Mesenchymal stem cell (in vitro differentiated cells and primary cell): ENCODE measurements at regions not wholly inside any gene's neighbourhood (a gene's known extent, or its start where the extent isn't known, plus 50 kb on each side); places are given as distances from the start of the nearest gene placed in this dataset.

Experiments
- DNase-seq: peaks from one replicate; pipeline ENCODE4 v3.0.0-alpha.2; 2013
- H2AFZ ChIP-seq: one replicate; pipeline ENCODE4 v1.6.1; 2013; ENCODE audit warnings: low read depth, mild to moderate bottlenecking, control low read depth, inconsistent platforms, low read length, moderate library complexity
- H2AK5ac ChIP-seq: 2 replicates; pipeline ENCODE4 v1.6.1; 2013; ENCODE audit warnings: low read length, moderate library complexity, mild to moderate bottlenecking, inconsistent platforms; ENCODE audit not compliant: severe bottlenecking
- H2BK120ac ChIP-seq: one replicate; pipeline ENCODE4 v1.6.1; 2013; ENCODE audit warnings: low read depth, mild to moderate bottlenecking, inconsistent platforms, low read length, moderate library complexity
- H2BK12ac ChIP-seq, 2 experiments: one replicate each; pipeline ENCODE4 v1.6.1; 2013; ENCODE audit warnings: inconsistent platforms in 2 of 2, low read length in 2 of 2, mild to moderate bottlenecking in 2 of 2, moderate library complexity in 2 of 2, control low read depth in 1 of 2
- H2BK15ac ChIP-seq: one replicate; pipeline ENCODE4 v1.6.1; 2013; ENCODE audit warnings: mild to moderate bottlenecking, low read depth, inconsistent platforms; ENCODE audit not compliant: poor library complexity, severe bottlenecking
- H2BK5ac ChIP-seq: 2 replicates; pipeline ENCODE4 v1.6.1; 2013; ENCODE audit warnings: low read depth, mild to moderate bottlenecking, low read length, control low read depth, inconsistent platforms; ENCODE audit not compliant: poor library complexity, severe bottlenecking
- H3K14ac ChIP-seq, 2 experiments: one replicate each; pipeline ENCODE4 v1.6.1; 2013; ENCODE audit warnings: inconsistent platforms in 2 of 2, low read length in 2 of 2, control low read depth in 1 of 2, mild to moderate bottlenecking in 1 of 2, moderate library complexity in 1 of 2
- H3K18ac ChIP-seq, 2 experiments: one replicate each; pipeline ENCODE4 v1.6.1; 2013; ENCODE audit warnings: inconsistent platforms in 2 of 2, low read length in 2 of 2, control low read depth in 1 of 2, low read depth in 1 of 2, mild to moderate bottlenecking in 1 of 2
- H3K23ac ChIP-seq, 2 experiments: one replicate each; pipeline ENCODE4 v1.6.1; 2013; ENCODE audit warnings: inconsistent platforms in 2 of 2, low read length in 2 of 2, mild to moderate bottlenecking in 2 of 2, moderate library complexity in 2 of 2, control low read depth in 1 of 2
- H3K27ac ChIP-seq: 2 replicates; pipeline ENCODE4 v1.5.1; 2013; ENCODE audit warnings: mild to moderate bottlenecking, moderate library complexity, low read length, control low read depth, inconsistent platforms; ENCODE audit not compliant: poor library complexity, severe bottlenecking
- H3K27me3 ChIP-seq, 2 experiments: 2 replicates each; pipeline versions ENCODE4 v1.6.1 to v1.7.0; 2013; ENCODE audit warnings: low read length in 2 of 2, mild to moderate bottlenecking in 2 of 2, moderate library complexity in 2 of 2, control low read depth in 1 of 2, inconsistent platforms in 1 of 2; ENCODE audit not compliant: control insufficient read depth in 1 of 2, insufficient read depth in 1 of 2
- H3K36me3 ChIP-seq, 2 experiments: 2 replicates each; pipeline versions ENCODE4 v1.6.1 to v1.7.0; 2013; ENCODE audit warnings: low read length in 2 of 2, control low read depth in 1 of 2, inconsistent platforms in 1 of 2, low read depth in 1 of 2, mild to moderate bottlenecking in 1 of 2; ENCODE audit not compliant: insufficient read depth in 2 of 2, control insufficient read depth in 1 of 2
- H3K4ac ChIP-seq, 2 experiments: one replicate each; pipeline ENCODE4 v1.6.1; 2013; ENCODE audit warnings: inconsistent platforms in 2 of 2, low read length in 2 of 2, mild to moderate bottlenecking in 2 of 2, moderate library complexity in 2 of 2, control low read depth in 1 of 2, low read depth in 1 of 2
- H3K4me1 ChIP-seq: 2 replicates; pipeline ENCODE4 v1.6.1; 2013; ENCODE audit warnings: low read depth, low read length, control low read depth; ENCODE audit not compliant: control insufficient read depth, insufficient read depth
- H3K4me2 ChIP-seq: 2 replicates; pipeline ENCODE4 v1.6.1; 2013; ENCODE audit warnings: low read length, mild to moderate bottlenecking, inconsistent platforms; ENCODE audit not compliant: poor library complexity, severe bottlenecking
- H3K4me3 ChIP-seq, 2 experiments: 2 replicates each; pipeline versions ENCODE4 v1.5.1 to v1.7.0; 2013; ENCODE audit warnings: low read length in 2 of 2, mild to moderate bottlenecking in 2 of 2, control low read depth in 1 of 2, low read depth in 1 of 2; ENCODE audit not compliant: insufficient read depth in 1 of 2
- H3K79me1 ChIP-seq: replicated peaks from 2 replicates; pipeline ENCODE4 v1.6.1; 2013; ENCODE audit warnings: mild to moderate bottlenecking, control low read depth, low read length, inconsistent platforms; ENCODE audit not compliant: poor library complexity, severe bottlenecking
- H3K9ac ChIP-seq: 2 replicates; pipeline ENCODE4 v1.7.0; 2013; ENCODE audit warnings: mild to moderate bottlenecking, low read length, moderate library complexity
- H3K9me3 ChIP-seq: 2 replicates; pipeline ENCODE4 v1.7.0; 2013; ENCODE audit warnings: mild to moderate bottlenecking, low read length; ENCODE audit not compliant: control insufficient read depth
- H4K8ac ChIP-seq: one replicate; pipeline ENCODE4 v1.6.1; 2013; ENCODE audit warnings: inconsistent platforms, mild to moderate bottlenecking, low read length, moderate library complexity
- H4K91ac ChIP-seq: one replicate; pipeline ENCODE4 v1.6.1; 2013; ENCODE audit warnings: mild to moderate bottlenecking, low read length, inconsistent platforms
- whole genome bisulfite sequencing: methylation state at CpG from one replicate; pipeline ENCODE4 v1.1.7; 2013; ENCODE audit warnings: mixed read lengths; 5-methylcytosine and 5-hydroxymethylcytosine counted together

DNA sequence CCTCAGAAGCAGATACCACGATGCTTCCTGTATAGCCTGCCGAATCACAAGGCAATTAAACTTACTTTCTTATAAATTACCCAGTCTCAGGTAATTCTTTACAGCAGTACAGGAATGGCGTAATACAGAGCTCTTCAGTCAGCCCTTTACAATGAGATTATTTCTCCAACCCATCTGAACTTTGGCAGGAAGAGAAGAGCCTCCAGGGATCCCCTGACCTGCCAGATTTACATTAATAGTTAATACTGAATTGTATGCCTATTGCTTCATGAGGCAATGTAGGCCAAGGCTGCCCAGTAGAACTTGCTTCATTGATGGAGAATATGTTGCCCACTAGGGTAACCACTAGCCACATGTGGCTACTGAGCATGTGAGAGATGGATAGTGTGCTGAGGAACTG lies 608.7 kb downstream of the SH2D4B start:
- Histone ChIP-seq H2AK5ac (no peak overlapping the region), H4K8ac (no peak overlapping the region), H3K27me3 (no peaks in the 10 kb centered on the region), H3K27ac (no peak overlapping the region), H2BK120ac (no peak overlapping the region), H3K4me1 (no peaks in the 10 kb centered on the region), H3K36me3 (no peaks in the 10 kb centered on the region), H3K9ac (no peak overlapping the region), H3K23ac (no peak overlapping the region), H3K18ac (no peak overlapping the region), H2BK15ac (no peak overlapping the region), H2AFZ (no peak overlapping the region), H2BK12ac (no peak overlapping the region), H3K4me2 (no peak overlapping the region), H2BK5ac (no peak overlapping the region), H3K4ac (no peak overlapping the region), H3K4me3 (no peak overlapping the region), H3K9me3 (no peaks in the 10 kb centered on the region), H3K14ac (no peak overlapping the region), H3K79me1 (no peaks in the 10 kb centered on the region), H4K91ac (no peak overlapping the region)
- no peak for DNase-seq
- 92% methylated on average over 3 of the region's 3 CpGs for WGBS

GRCh38 chr10:81152656-81153055 lies 615.0 kb downstream of the SH2D4B start:
- H3K18ac ChIP-seq = no peak overlapping the region
- no peak overlapping the region for H3K27ac ChIP-seq
- DNase-seq = peak; percentile 42
- H2BK15ac ChIP-seq = no peak overlapping the region
- H3K4me1 ChIP-seq = no peaks in the 10 kb centered on the region
- no peak overlapping the region for H4K8ac ChIP-seq
- no peak overlapping the region for H3K4me3 ChIP-seq
- no peaks in the 10 kb centered on the region for H3K27me3 ChIP-seq
- no peak overlapping the region for H3K4me2 ChIP-seq
- H3K14ac ChIP-seq = no peak overlapping the region
- no peak overlapping the region for H2BK5ac ChIP-seq
- no peak overlapping the region for H3K4ac ChIP-seq
- H2AFZ ChIP-seq = no peak overlapping the region
- H3K36me3 ChIP-seq = no peaks in the 10 kb centered on the region
- H3K9me3 ChIP-seq = no peaks in the 10 kb centered on the region
- H3K79me1 ChIP-seq = no peaks in the 10 kb centered on the region
- H2AK5ac ChIP-seq = no peak overlapping the region
- H2BK12ac ChIP-seq = no peak overlapping the region
- no peak overlapping the region for H3K23ac ChIP-seq
- no peak overlapping the region for H2BK120ac ChIP-seq
- no peak overlapping the region for H4K91ac ChIP-seq
- H3K9ac ChIP-seq = no peak overlapping the region

DNA sequence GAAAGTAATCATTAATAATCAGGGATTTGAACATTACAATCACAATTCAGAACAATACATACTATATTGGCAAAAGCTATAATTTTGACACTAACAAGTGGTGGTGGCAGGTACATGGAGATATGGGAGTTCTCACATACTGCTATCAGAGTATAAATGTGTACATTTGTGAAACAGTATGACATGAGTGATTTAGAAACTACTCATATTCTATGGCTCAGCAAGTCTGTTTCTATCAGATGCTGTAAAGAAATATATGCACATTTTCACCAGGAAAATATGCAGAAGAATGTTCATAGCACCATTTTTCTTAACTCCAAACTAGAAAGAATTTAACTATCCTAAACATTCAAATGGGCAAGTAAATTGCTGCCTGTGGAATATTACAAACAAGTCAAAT lies 620.0 kb downstream of the SH2D4B start:
- Histone ChIP-seq H3K27me3 (no peaks in the 10 kb centered on the region), H4K8ac (no peak overlapping the region), H3K27ac (no peak overlapping the region), H4K91ac (no peak overlapping the region), H3K4ac (no peak overlapping the region), H2BK120ac (no peak overlapping the region), H3K4me1 (no peaks in the 10 kb centered on the region), H3K36me3 (no peaks in the 10 kb centered on the region), H2AK5ac (no peak overlapping the region), H3K23ac (no peak overlapping the region), H3K14ac (no peak overlapping the region), H2BK12ac (no peak overlapping the region), H3K18ac (no peak overlapping the region), H2BK5ac (no peak overlapping the region), H3K9ac (no peak overlapping the region), H2AFZ (no peak overlapping the region), H2BK15ac (no peak overlapping the region), H3K9me3 (no peaks in the 10 kb centered on the region), H3K4me2 (no peak overlapping the region), H3K4me3 (no peak overlapping the region), H3K79me1 (no peaks in the 10 kb centered on the region)
- no peak for DNase-seq

DNA sequence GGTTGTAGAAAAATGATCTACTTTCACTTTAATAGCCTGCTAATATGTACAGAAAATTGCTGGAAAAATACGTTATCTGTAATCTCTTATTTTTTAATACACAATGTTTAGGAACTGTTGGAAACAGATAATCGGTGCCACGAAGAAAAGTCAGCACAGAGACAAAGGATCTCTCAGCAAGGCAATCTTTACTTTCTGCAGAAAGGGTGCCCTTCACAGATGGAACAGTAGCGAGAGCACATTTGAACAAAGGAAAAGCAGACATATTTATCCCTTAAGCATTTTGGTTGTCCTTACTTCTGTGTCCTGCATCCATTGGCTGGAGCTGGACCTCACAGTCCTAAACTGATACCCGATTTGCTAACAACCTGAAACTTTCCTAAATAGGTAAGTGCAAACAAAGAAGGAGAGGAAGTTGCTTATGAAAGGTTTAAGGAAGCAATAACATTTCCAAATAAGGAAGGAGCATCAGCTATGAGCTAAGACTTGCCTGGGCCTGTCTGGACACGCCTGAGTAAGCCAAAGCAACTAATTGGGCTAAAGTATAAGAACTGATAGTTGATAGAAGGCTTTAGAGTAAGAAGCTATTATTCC lies 640.0 kb downstream of the SH2D4B start:
- H3K4me3 ChIP-seq = no peak overlapping the region

More for the DNA sequence above, 640.0 kb downstream of the SH2D4B start:
- no peak overlapping the region for H4K8ac ChIP-seq
- no peak overlapping the region for H3K27ac ChIP-seq
- H3K9ac ChIP-seq = no peak overlapping the region
- H2BK15ac ChIP-seq = no peak overlapping the region
- H2AK5ac ChIP-seq = no peak overlapping the region
- H4K91ac ChIP-seq = no peak overlapping the region
- H3K14ac ChIP-seq = no peak overlapping the region
- H3K4ac ChIP-seq = no peak overlapping the region
- no peak overlapping the region for H3K4me2 ChIP-seq
- no peak overlapping the region for H2BK120ac ChIP-seq
- no peaks in the 10 kb centered on the region for H3K79me1 ChIP-seq
- peaks cover 7% of the 10 kb centered on the region for H3K9me3 ChIP-seq
- no peak overlapping the region for H2AFZ ChIP-seq
- DNase-seq = no peak
- H3K4me1 ChIP-seq = no peaks in the 10 kb centered on the region
- no peaks in the 10 kb centered on the region for H3K36me3 ChIP-seq
- H3K18ac ChIP-seq = no peak overlapping the region
- H3K23ac ChIP-seq = no peak overlapping the region
- no peak overlapping the region for H2BK5ac ChIP-seq
- H2BK12ac ChIP-seq = no peak overlapping the region
- WGBS = 99% methylated on average over 4 of the region's 6 CpGs
- H3K27me3 ChIP-seq = no peaks in the 10 kb centered on the region
